Hippocampal formation (tissue), 2 donors: ENCODE measurements at regions not wholly inside any gene's neighbourhood (a gene's known extent, or its start where the extent isn't known, plus 50 kb on each side); places are given as distances from the start of the nearest gene placed in this dataset.

Source experiments
- DNase-seq, 2 donors: peaks; one replicate each; lab custom pipeline; 2025; lab: John Stamatoyannopoulos, UW

- no peak for DNase-seq
These were observed 65.4 kb downstream of the UBIAD1 start for GRCh38 chr1:11338284-11338924.

GRCh38 chr1:11339346-11340232, 66.6 kb downstream of the UBIAD1 start:
- DNase-seq, result no peak

GRCh38 chr1:11340233-11340632, 67.2 kb downstream of the UBIAD1 start:
- no peak for DNase-seq

GRCh38 chr1:11341901-11342552, 69.0 kb downstream of the UBIAD1 start:
- DNase-seq, result no peak

GRCh38 chr1:11342621-11343032, 69.6 kb downstream of the UBIAD1 start:
- no peak for DNase-seq

- no peak for DNase-seq
These were observed 73.1 kb downstream of the UBIAD1 start for GRCh38 chr1:11345971-11346715.

GRCh38 chr1:11350265-11350664, 77.3 kb downstream of the UBIAD1 start:
- DNase-seq, result no peak

GRCh38 chr1:11352058-11352715, 79.2 kb downstream of the UBIAD1 start:
- DNase-seq, result no peak

GRCh38 chr1:11352816-11353799, 80.1 kb downstream of the UBIAD1 start:
- DNase-seq, result no peak

- DNase-seq, result peak; percentile 43 to 68
These were observed 82.0 kb downstream of the UBIAD1 start for GRCh38 chr1:11354893-11355553.

GRCh38 chr1:11355559-11356475, 82.8 kb downstream of the UBIAD1 start:
- peak; percentile 62 to 66 for DNase-seq

GRCh38 chr1:11357276-11357675, 84.3 kb downstream of the UBIAD1 start:
- DNase-seq, result peak; percentile 6 to 7

GRCh38 chr1:11358984-11359383, 86.0 kb downstream of the UBIAD1 start:
- no peak for DNase-seq

- DNase-seq, result no peak
These were observed 89.6 kb downstream of the UBIAD1 start for GRCh38 chr1:11362547-11363021.

GRCh38 chr1:11364170-11364569, 91.2 kb downstream of the UBIAD1 start:
- no peak for DNase-seq

- no peak for DNase-seq
These were observed 92.9 kb downstream of the UBIAD1 start for GRCh38 chr1:11365744-11366387.

- DNase-seq, result no peak
These were observed 100.3 kb downstream of the UBIAD1 start for GRCh38 chr1:11373029-11373894.
